Sigmoid colon (tissue), 6 donors: ENCODE measurements at regions not wholly inside any gene's neighbourhood (a gene's known extent, or its start where the extent isn't known, plus 50 kb on each side); places are given as distances from the start of the nearest gene placed in this dataset.
"Not testable (repeated sequence)": the region's sequence is repeated elsewhere in the genome, so short reads cannot be mapped to it uniquely, and the experiment has no call there.

Experiments used
- DNase-seq: peaks from one replicate; pipeline ENCODE4 v3.0.0-alpha.2; 2019
- H3K27ac ChIP-seq, 4 donors: fragments of 200-600 bp; sonication (generic); one replicate each; pipeline ENCODE4 v1.5.1; 2016 to 2019; ENCODE audit warnings: mild to moderate bottlenecking in 1 of 4
- H3K27me3 ChIP-seq, 3 donors: fragments of 200-600 bp; sonication (generic); one replicate each; pipeline ENCODE4 v1.5.1; 2019; ENCODE audit warnings: mild to moderate bottlenecking in 1 of 3
- H3K36me3 ChIP-seq, 4 donors: fragments of 200-600 bp; sonication (generic); one replicate each; pipeline ENCODE4 v1.5.1; 2016 to 2019
- H3K4me1 ChIP-seq, 4 donors: fragments of 200-600 bp; sonication (generic); one replicate each; pipeline ENCODE4 v1.5.1; 2017 to 2019
- H3K4me3 ChIP-seq, 4 donors: fragments of 200-600 bp; sonication (generic); one replicate each; pipeline ENCODE4 v1.5.1; 2017 to 2019; ENCODE audit warnings: mild to moderate bottlenecking in 2 of 4, moderate library complexity in 1 of 4
- H3K9me3 ChIP-seq, 4 donors: fragments of 200-600 bp in 3 of 4; sonication (generic) in 3 of 4; one replicate each; pipeline versions ENCODE4 v1.5.1 to v1.6.1; 2013 to 2019
- CTCF ChIP-seq, 4 experiments: fragments of 450-650 bp in 3 of 4; fragments of 200-600 bp in 1 of 4; IDR thresholded peaks; one replicate each; pipeline ENCODE4 v1.5.1; 2016 to 2019; ENCODE audit warnings: antibody characterized with exemption in 4 of 4, mild to moderate bottlenecking in 3 of 4, moderate library complexity in 2 of 4
- EP300 ChIP-seq, 4 donors: sonication (generic); formaldehyde crosslinking; IDR thresholded peaks; one replicate each; pipeline ENCODE4 v1.6.1; 2017; ENCODE audit warnings: antibody characterized with exemption in 4 of 4
- POLR2A ChIP-seq, 2 donors: fragments of 450-650 bp; IDR thresholded peaks; one replicate each; pipeline ENCODE4 v1.6.1; 2016; ENCODE audit warnings: antibody characterized with exemption in 2 of 2, mild to moderate bottlenecking in 2 of 2, moderate library complexity in 2 of 2
- POLR2AphosphoS5 ChIP-seq, 4 donors: sonication (generic); formaldehyde crosslinking; IDR thresholded peaks; one replicate each; pipeline ENCODE4 v1.6.1; 2017; ENCODE audit warnings: antibody characterized with exemption in 4 of 4
- WGBS, 2 donors: extraction: QIAGEN DNeasy Blood & Tissue Kit; methylation state at CpG; one replicate each; pipeline ENCODE4 v1.1.7; 2013; 5-methylcytosine and 5-hydroxymethylcytosine counted together
- intact Hi-C: fragments of 100-400 bp; cut with DNase I; formaldehyde crosslinking; loops from one replicate; pipeline ENCODE4 v1.15.1; 2023
- donor health status: healthy with polysubstance abuse.
- donor health status: healthy.

GRCh38 chr1:14267991-14268390 lies 330.5 kb upstream of the KAZN start:
- TF ChIP-seq POLR2AphosphoS5 (IDR thresholded peaks at IDR 0.05) = no peak
- TF ChIP-seq EP300 (IDR thresholded peaks at IDR 0.05) = no peak
- no peak for TF ChIP-seq POLR2A (IDR thresholded peaks at IDR 0.05)
- TF ChIP-seq CTCF (IDR thresholded peaks at IDR 0.05) = no peak
- WGBS, 2 donors = 89 to 95% methylated on average over 2 of the region's 2 CpGs

GRCh38 chr1:14270821-14271220 lies 327.7 kb upstream of the KAZN start:
- Histone ChIP-seq H3K36me3 (no peaks in the 10 kb centered on the region), H3K9me3 (no peaks in the 10 kb centered on the region), H3K4me3 (no peak overlapping the region), H3K27me3 (no peaks in the 10 kb centered on the region), H3K27ac (no peak overlapping the region), H3K4me1 (no peaks in the 10 kb centered on the region)
- DNase-seq = no peak
- TF ChIP-seq POLR2A (IDR thresholded peaks at IDR 0.05) (no peak), CTCF (IDR thresholded peaks at IDR 0.05) (no peak), EP300 (IDR thresholded peaks at IDR 0.05) (no peak), POLR2AphosphoS5 (IDR thresholded peaks at IDR 0.05) (no peak)
- intact Hi-C loops = no loop called here
- 91 to 94% methylated on average over 7 of the region's 7 CpGs for WGBS, 2 donors

More at GRCh38 chr1:14267991-14268390, 330.5 kb upstream of the KAZN start:
- no peaks in the 10 kb centered on the region for H3K9me3 ChIP-seq
- no peak overlapping the region for H3K27ac ChIP-seq
- no peak for DNase-seq
- H3K4me3 ChIP-seq = no peak overlapping the region
- intact Hi-C loops = no loop called here
- H3K36me3 ChIP-seq = no peaks in the 10 kb centered on the region
- no peaks in the 10 kb centered on the region for H3K27me3 ChIP-seq
- H3K4me1 ChIP-seq = no peaks in the 10 kb centered on the region

GRCh38 chr1:14273811-14274210 lies 324.7 kb upstream of the KAZN start:
- Histone ChIP-seq H3K9me3 (no peaks in the 10 kb centered on the region), H3K27me3 (no peaks in the 10 kb centered on the region), H3K27ac (no peak overlapping the region), H3K36me3 (no peaks in the 10 kb centered on the region), H3K4me1 (no peaks in the 10 kb centered on the region), H3K4me3 (no peak overlapping the region)
- WGBS, 2 donors = 88% methylated on average over 5 of the region's 5 CpGs
- TF ChIP-seq EP300 (IDR thresholded peaks at IDR 0.05) (no peak), POLR2A (IDR thresholded peaks at IDR 0.05) (no peak), CTCF (IDR thresholded peaks at IDR 0.05) (no peak), POLR2AphosphoS5 (IDR thresholded peaks at IDR 0.05) (no peak)
- intact Hi-C loops = no loop called here
- no peak for DNase-seq

GRCh38 chr1:14279891-14280290 lies 318.6 kb upstream of the KAZN start:
- H3K27ac ChIP-seq, H3K9me3 ChIP-seq, H3K36me3 ChIP-seq, H3K4me3 ChIP-seq, DNase-seq, H3K4me1 ChIP-seq, intact Hi-C loops, H3K27me3 ChIP-seq: not testable (repeated sequence)
- 93 to 96% methylated on average over 12 of the region's 12 CpGs for WGBS, 2 donors

GRCh38 chr1:14280909-14281308 lies 317.6 kb upstream of the KAZN start:
- Histone ChIP-seq H3K4me3 (no peak overlapping the region), H3K4me1 (no peaks in the 10 kb centered on the region), H3K27ac (no peak overlapping the region), H3K9me3 (no peaks in the 10 kb centered on the region), H3K27me3 (no peaks in the 10 kb centered on the region), H3K36me3 (no peaks in the 10 kb centered on the region)
- TF ChIP-seq CTCF (IDR thresholded peaks at IDR 0.05) (no peak), EP300 (IDR thresholded peaks at IDR 0.05) (no peak), POLR2AphosphoS5 (IDR thresholded peaks at IDR 0.05) (no peak), POLR2A (IDR thresholded peaks at IDR 0.05) (no peak)
- 32 to 65% methylated on average over 2 of the region's 2 CpGs for WGBS, 2 donors
- DNase-seq = no peak
- intact Hi-C loops = no loop called here
